Esophagus squamous epithelium (tissue), 4 donors: ENCODE measurements at regions not wholly inside any gene's neighbourhood (a gene's known extent, or its start where the extent isn't known, plus 50 kb on each side); places are given as distances from the start of the nearest gene placed in this dataset.

Source experiments
- POLR2A ChIP-seq, 4 donors: fragments of 450-650 bp; IDR thresholded peaks; one replicate each; pipeline ENCODE4 v1.6.1; 2017; ENCODE audit warnings: antibody characterized with exemption in 4 of 4, mild to moderate bottlenecking in 4 of 4, moderate library complexity in 3 of 4
- TF ChIP-seq, protein P1 (sequence below), 6 experiments: fragments of 450-650 bp in 4 of 6; fragments of 200-600 bp in 2 of 6; sonication (generic) in 2 of 6; IDR thresholded peaks; one replicate each; pipeline ENCODE4 v1.5.1; 2016 to 2019; ENCODE audit warnings: antibody characterized with exemption in 6 of 6, mild to moderate bottlenecking in 4 of 6, moderate library complexity in 4 of 6

DNA sequence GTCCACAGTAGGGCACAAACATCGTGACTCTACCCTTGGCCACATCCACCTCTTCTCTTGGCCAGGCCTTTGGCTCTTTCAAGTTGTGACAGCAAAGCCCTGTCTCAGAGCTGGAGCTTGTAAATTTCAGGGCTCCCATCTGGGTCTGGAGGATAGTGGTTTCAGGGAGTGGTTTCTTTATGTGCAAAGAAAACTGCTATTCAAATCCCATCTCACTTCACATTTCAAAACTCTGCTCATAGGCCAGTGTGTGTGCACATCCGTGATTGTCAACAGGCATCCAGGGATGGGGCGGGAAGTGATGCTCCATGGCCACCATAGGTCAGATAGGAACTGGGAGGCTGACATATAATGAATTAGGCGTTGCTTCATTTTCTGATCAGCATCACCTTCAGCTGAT lies 107.8 kb upstream of the IL12B start:
- TF ChIP-seq, protein P1, sequence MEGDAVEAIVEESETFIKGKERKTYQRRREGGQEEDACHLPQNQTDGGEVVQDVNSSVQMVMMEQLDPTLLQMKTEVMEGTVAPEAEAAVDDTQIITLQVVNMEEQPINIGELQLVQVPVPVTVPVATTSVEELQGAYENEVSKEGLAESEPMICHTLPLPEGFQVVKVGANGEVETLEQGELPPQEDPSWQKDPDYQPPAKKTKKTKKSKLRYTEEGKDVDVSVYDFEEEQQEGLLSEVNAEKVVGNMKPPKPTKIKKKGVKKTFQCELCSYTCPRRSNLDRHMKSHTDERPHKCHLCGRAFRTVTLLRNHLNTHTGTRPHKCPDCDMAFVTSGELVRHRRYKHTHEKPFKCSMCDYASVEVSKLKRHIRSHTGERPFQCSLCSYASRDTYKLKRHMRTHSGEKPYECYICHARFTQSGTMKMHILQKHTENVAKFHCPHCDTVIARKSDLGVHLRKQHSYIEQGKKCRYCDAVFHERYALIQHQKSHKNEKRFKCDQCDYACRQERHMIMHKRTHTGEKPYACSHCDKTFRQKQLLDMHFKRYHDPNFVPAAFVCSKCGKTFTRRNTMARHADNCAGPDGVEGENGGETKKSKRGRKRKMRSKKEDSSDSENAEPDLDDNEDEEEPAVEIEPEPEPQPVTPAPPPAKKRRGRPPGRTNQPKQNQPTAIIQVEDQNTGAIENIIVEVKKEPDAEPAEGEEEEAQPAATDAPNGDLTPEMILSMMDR (IDR thresholded peaks at IDR 0.05) = no peak
- TF ChIP-seq POLR2A (IDR thresholded peaks at IDR 0.05) = no peak
